Posterior vena cava (tissue), 2 donors: ENCODE measurements at regions not wholly inside any gene's neighbourhood (a gene's known extent, or its start where the extent isn't known, plus 50 kb on each side); places are given as distances from the start of the nearest gene placed in this dataset.

ENCODE experiments used
- DNase-seq: peaks from one replicate; pipeline ENCODE4 v3.0.0-alpha.2; 2020; ENCODE audit warnings: low spot score
- intact Hi-C, 2 donors: fragments of 100-400 bp; cut with DNase I; formaldehyde crosslinking; loops; one replicate each; pipeline versions ENCODE4 v1.14.1 to v1.14.2; 2022 to 2023
- donor health status: DM: yes; HTN: yes; CAD: no.
- donor health status: DM: yes; HTN: yes; CAD: no.

DNA sequence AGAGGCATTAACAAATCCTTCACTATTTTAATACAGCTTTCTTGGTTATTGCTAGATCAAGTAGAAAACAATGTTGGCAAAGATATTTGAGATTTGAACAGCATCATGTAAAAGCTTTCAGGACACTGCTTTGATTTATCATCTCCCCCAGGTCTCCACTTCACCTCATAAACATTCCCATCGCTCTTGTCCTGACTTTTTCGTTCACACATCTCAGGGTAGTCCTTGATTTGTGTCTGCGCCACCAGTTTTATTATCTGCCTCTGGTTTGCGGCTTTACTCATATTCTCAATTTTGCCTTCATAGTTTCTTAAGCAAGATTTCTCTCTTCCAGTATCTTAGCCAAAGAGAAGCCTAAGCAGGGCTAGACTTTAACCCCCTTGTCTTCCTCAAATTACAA, 63.5 kb upstream of the ROR1 start:
- no peak for DNase-seq
- intact Hi-C loops, result no loop called here

DNA sequence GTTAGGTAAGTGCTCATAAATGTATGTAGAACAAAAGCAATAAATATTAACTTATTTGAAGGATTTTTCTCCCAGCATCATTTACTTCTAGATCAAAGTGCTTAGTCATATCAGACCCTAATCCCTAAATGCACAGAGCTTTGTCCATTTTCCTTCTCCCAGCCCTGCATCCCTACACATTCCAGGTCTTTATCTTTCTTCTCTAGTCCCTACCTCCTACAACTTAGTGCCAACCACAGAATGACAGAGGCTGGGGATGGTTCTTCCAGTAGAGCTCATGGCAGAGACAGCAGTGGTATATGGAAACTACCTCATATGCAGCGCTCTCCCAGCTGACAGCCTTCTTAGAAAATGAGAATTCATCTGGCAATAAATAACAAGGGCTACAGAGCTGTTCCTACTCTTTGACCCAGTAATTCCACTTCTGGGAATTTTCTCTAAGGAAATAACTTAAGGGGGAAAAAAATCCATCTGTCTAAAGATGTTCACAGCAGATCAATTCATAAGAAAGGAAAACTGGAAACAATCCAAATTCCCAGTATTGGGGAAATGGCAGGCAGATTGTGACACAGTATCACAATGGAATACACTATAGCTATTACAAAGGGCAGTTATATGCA, 62.9 kb upstream of the ROR1 start:
- intact Hi-C loops, result no loop called here
- no peak for DNase-seq

GRCh38 chr1:63713041-63713440, 60.8 kb upstream of the ROR1 start:
- intact Hi-C loops, result no loop called here
- no peak for DNase-seq

DNA sequence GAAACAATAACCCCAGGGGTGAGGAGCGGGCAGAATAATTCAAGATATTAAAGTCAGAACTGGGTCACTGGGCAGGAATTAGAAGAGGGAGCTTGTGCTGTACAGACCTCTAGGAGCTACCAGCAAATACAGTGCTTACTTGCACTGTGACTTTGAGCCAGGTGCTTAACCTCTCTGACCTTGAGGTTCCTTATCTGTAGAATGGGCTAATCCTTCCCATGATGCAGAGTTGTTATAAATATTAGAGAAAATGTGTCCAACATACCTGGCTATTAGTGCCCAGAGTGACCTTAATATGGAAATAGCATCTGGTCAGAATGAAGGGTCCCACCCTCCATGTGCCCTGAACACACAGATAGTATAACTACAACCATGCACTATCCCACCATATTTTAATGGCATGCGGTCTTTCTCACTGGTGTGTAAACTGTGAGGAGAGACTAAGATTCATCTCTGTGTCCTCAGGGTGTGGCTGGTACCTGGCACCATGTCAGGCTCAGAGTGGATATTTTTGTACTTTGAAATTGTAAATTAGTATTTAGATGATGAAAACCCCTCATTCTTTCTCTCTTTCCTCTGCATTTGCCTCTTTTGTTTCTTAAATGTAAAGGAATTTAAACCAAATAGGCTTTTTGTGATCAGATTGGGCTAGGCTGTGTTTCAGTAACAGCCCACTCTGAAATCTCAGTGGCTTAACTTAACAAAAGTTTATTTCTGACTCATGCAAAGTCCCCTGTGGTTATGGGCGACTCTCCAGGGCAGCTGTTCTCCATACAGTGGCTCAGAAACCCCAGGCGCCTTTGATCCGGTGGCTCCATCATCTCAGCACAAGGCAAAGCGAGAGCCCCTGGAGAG, 60.0 kb upstream of the ROR1 start:
- DNase-seq, result no peak
- intact Hi-C loops, result loop anchor here in 1 of 2 donors (1.0 kb wide), 1 partner anchor 9 kb away; no protein-coding TSS in a partner anchor

DNA sequence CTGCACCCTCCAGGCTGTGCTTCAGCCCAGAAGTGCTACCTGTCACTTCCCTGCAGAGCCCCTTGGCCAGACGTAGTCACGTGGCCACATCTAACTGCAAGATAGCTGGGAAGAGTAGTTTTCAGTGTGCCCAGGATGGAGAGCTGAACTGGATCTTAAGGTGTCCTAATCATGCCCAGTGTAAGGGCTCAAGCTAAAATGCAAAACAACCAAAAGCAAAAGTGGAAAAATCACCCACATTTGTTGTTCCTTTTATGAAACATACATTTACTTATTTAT, 59.4 kb upstream of the ROR1 start:
- intact Hi-C loops, result loop anchor here in 1 of 2 donors (1.0 kb wide), 1 partner anchor 9 kb away; no protein-coding TSS in a partner anchor
- no peak for DNase-seq

- intact Hi-C loops, result no loop called here
- DNase-seq, result no peak
These were observed 56.2 kb upstream of the ROR1 start for GRCh38 chr1:63717511-63718065.

DNA sequence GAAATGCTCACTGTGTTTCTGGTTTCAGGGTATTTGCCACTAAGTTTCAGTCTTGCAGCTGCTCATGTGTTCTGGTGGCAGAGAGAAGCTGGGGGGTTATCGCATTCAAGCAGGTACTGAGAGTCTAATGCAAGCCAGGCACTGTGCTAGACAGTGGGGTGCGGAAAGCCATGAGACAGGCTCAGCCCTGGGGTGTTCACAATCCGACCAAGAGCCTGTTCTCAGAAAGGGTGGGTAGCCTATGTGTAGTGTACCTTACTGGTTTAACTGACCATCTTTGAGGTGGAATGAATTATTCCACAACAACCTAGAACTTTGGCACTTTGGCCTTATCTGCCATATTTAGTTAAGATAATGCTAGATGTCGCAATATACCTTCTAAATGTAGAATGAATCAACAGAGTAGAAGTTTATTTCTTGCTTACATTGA, 55.3 kb upstream of the ROR1 start:
- no peak for DNase-seq

GRCh38 chr1:63721531-63722189, 52.2 kb upstream of the ROR1 start:
- DNase-seq, result no peak
- intact Hi-C loops, result no loop called here

More for the DNA sequence above, 55.3 kb upstream of the ROR1 start:
- intact Hi-C loops, result no loop called here

GRCh38 chr1:63723602-63724001, 50.2 kb upstream of the ROR1 start:
- intact Hi-C loops, result no loop called here
- no peak for DNase-seq
